NCI-H146 (cell line): ENCODE measurements at regions not wholly inside any gene's neighbourhood (a gene's known extent, or its start where the extent isn't known, plus 50 kb on each side); places are given as distances from the start of the nearest gene placed in this dataset.
"Not testable (repeated sequence)": the region's sequence is repeated elsewhere in the genome, so short reads cannot be mapped to it uniquely, and the experiment has no call there.

Experiments used
- DNase-seq: peaks from one replicate; lab custom pipeline; 2025; lab: John Stamatoyannopoulos, UW

- DNase-seq = no peak
Observed at GRCh38 chr1:29767769-29768425, 531.6 kb downstream of the PTPRU start.

GRCh38 chr1:29767088-29767685 is 530.9 kb downstream of the PTPRU start:
- DNase-seq = no peak

GRCh38 chr1:29762635-29763034 is 526.3 kb downstream of the PTPRU start:
- no peak for DNase-seq

- DNase-seq = no peak
Observed at GRCh38 chr1:29761159-29761928, 525.0 kb downstream of the PTPRU start.

- DNase-seq = no peak
Observed at GRCh38 chr1:29760067-29760564, 523.8 kb downstream of the PTPRU start.

GRCh38 chr1:29758781-29759499 is 522.6 kb downstream of the PTPRU start:
- no peak for DNase-seq

- DNase-seq = no peak
Observed at GRCh38 chr1:29757866-29758780, 521.8 kb downstream of the PTPRU start.

- no peak for DNase-seq
Observed at GRCh38 chr1:29756901-29757725, 520.8 kb downstream of the PTPRU start.

- DNase-seq = no peak
Observed at GRCh38 chr1:29756498-29756897, 520.2 kb downstream of the PTPRU start.

GRCh38 chr1:29756085-29756484 is 519.8 kb downstream of the PTPRU start:
- DNase-seq = no peak

- not testable (repeated sequence) for DNase-seq
Observed at GRCh38 chr1:29755412-29756015, 519.2 kb downstream of the PTPRU start.

GRCh38 chr1:29754573-29755375 is 518.5 kb downstream of the PTPRU start:
- no peak for DNase-seq

- DNase-seq = no peak
Observed at GRCh38 chr1:29753771-29754572, 517.6 kb downstream of the PTPRU start.

GRCh38 chr1:29753244-29753643 is 516.9 kb downstream of the PTPRU start:
- DNase-seq = no peak

- no peak for DNase-seq
Observed at GRCh38 chr1:29752141-29752540, 515.8 kb downstream of the PTPRU start.

GRCh38 chr1:29749024-29749945 is 513.0 kb downstream of the PTPRU start:
- DNase-seq = no peak

- no peak for DNase-seq
Observed at GRCh38 chr1:29747196-29747595, 510.9 kb downstream of the PTPRU start.
